NCI-H1105 treated with DMSO at 0.1 percent for 48 hours (cell line): ENCODE measurements at regions not wholly inside any gene's neighbourhood (a gene's known extent, or its start where the extent isn't known, plus 50 kb on each side); places are given as distances from the start of the nearest gene placed in this dataset.
"Not testable (repeated sequence)": the region's sequence is repeated elsewhere in the genome, so short reads cannot be mapped to it uniquely, and the experiment has no call there.

ENCODE experiments used
- DNase-seq: peaks from one replicate; lab custom pipeline; 2025; lab: John Stamatoyannopoulos, UW

DNA sequence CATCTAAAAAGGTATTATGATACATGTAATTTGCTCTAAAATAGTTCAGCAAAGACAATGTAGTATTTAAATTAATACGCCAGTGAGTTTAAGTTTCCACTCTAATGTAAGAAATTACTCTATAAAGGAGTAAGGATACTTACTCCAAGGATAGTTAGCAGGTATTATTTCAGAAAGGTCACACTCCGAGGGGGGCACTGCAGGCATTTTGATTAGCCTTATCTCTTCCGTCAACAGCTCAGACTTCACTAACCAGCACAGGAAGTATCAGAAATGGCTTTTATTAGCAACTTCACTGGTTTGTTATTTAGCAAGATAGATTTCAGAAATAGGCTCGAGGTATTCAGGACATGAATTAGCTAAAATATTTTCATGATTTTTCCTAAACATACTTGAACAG is 127.0 kb downstream of the COX18 start:
- DNase-seq: no peak

DNA sequence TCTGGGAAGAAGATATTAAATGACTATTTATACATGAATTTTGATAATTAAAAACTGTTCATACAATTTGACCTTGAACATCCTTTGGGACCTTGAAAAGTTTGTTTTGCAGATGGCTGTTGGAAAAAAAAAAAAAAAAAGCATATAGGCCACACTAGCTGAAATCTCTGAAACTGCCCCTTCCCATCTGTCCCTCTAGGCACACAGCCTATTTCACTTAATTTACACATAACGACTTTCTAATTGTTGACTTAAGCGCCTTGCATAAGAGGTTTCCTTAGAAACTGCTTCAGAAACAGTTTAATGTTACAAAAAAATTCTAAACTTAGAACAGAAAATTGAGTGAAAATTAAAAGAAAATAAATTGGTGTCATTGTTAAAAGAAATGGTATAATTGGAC is 131.0 kb downstream of the COX18 start:
- peak; percentile 43 for DNase-seq

DNA sequence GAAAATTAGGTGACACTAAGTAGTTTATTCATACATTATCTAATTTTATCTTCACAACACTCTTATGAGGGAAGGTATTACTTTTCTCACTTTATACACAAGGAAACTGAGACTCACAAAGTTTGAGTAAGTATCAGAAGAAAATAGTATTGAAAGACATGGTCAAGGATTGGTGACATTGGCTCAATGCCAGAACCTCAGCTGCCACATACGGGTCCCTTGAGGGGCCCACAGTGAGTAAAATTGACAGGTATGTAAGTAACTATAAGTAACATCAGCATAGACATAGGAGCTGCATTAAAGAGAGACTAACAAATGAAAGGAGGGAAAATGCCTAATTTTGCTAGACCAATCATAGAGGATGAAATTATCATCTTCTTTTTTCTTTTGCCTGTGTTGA is 134.1 kb downstream of the COX18 start:
- no peak for DNase-seq

DNA sequence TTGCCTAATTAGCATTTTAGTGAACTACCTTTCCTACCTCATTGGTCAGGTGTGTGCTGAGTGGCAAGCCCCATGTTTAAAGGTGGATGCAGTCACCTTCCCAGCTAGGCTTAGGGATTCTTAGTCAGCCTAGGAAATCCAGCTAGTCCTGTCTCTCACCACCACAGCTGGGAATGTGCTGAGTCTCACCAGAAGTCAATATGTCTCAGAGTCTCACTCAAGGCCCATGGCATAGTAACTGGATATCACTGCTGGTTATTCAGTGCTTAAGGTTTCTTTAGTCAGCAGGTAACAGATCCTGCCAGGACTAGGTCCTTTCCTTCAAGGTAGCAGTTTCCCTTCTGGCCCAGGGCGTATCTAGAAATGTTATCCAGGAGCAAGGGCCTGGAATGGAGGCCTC is 136.5 kb downstream of the COX18 start:
- DNase-seq: no peak

DNA sequence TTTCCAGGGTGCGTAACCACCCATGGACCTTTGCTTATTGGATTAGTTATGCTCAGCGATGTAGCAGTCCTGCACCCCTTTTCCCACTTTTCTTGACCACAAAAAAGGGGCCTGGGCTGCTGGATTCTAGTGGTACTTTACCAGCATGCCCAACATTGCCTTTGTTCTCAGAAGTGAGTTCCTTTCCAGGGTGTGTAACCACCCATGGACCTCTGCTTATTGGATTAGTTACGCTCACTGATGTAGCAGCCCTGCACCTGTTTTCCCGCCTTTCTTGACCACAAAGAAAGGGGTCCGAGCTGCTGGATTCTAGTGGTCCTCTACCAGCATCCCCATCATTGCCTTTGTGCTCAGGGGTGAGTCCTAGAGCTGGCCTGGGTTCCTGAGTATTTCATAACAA is 138.2 kb downstream of the COX18 start:
- no peak for DNase-seq

DNA sequence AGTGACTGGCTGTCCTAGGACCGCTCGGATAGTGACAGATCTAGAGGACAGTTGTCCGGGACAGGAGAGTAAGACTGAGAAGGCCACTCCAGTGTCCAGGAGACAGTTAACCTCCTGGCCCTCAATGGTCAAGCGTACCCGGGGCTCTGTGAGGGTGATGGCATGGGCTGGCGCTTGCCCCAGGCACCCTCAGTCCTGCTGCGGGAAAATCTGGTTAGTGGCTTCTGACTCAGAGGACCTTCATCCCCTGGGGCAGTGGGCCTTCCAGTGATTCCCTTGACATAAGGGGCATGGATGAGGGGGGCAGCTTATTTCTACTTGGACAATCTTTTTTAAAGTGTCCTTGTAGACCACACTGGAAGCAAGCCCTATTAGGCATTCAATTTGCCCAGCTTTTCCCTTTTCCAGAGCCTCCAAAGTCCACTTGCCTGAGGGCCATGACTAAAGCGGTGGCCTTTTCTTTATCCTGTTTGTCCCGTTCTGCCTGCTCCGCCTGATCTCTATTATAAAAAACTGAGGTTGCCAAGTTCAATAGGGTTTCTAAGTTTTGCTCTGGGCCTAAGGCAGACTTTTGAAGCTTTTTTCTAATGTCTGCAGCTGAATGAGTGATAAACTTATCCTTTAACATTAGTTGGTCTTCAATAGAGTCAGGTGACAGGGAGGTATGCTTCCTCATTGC is 139.8 kb downstream of the COX18 start:
- DNase-seq: not testable (repeated sequence)

DNA sequence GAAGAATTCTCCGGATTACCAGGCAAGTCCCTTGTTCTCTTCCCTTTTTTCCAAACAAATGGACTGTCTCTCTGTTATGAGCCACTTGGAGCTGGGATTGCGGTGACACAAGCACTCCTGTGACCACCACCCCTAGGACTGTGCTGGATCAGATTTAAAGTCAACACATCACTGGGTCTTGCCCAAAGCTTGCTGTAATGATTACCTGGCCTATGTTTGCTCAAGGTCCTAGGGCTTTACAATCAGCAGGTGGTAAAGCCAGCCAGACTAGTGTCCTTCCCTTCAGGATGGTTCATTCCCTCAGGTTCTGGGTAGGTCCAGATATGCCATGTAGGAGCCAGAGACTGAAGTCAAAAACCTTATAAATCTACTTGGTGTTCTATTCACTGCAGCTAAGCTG is 144.7 kb downstream of the COX18 start:
- no peak for DNase-seq

DNA sequence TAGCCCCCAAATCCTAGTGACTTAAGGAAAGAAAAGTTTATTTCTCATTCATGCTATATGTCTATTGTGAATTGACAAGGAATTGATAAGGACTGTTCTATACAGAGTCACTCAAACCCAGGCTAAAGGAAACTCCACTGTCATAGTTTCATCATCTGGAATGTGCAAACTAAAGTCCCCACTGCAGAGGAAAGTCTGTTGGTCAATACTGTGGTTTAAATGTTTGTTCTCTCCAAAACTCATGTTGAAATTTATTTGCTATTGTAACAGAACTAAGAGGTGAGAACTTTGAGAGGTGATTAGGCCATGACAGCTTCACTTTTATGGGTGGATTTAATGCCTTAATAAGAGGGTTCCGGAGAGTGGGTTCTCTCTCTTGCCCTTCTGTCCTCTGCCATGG is 149.6 kb downstream of the COX18 start:
- DNase-seq: no peak

DNA sequence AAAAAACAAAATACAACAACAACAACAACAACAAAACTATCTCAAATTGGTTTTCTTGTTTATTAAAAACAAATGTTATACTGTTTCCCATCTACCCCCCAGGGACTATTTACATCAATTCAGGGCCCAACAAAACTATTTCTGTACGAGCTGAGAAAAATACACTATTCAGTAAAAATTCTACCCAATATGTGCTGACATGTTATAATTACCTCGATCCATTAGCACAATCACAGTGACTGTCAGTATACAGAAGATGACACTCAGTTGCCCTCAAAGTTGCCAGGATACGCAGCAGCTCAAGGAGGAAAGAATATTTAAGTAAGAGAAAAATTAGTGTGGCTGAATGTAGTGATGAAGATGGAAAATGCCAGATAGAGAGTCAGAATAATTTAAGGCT is 150.1 kb downstream of the COX18 start:
- DNase-seq: no peak

DNA sequence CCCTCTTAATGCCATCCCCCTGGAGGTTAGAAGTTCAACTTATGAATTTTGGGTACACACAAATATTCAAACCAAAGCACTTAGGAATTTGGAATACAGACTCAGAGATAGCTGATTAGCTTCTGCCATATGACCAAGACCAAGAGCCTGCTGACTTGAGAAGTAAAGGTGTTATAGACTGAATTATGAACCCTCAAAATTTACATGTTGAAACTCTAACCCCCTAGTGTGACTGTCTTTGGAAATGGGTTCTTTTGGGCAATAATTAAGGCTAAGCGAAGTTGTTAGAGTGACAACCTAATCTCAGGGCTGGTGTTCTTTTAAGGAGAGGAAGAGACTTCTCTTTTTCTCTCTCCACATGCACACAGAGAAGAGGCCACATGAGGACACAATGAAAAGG is 151.2 kb downstream of the COX18 start:
- DNase-seq: no peak

DNA sequence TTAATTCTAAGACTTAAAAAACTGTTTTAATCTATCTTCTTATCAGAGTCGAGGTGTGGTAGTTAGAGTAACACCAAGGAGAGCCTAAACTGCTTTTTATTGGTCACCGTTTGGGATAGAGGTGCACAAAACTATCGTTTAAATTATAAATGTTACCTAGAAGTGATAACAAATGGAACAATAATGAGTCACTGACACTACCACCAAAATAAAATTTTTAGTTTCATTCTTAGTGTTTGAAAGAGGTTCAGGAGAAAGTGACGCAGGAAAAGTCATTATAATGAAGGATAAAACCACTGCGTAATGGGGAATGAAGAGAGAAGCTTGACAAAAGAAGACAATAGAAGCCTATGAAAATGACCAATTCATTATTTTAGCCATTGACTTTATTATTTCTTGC is 158.2 kb downstream of the COX18 start:
- DNase-seq: no peak

DNA sequence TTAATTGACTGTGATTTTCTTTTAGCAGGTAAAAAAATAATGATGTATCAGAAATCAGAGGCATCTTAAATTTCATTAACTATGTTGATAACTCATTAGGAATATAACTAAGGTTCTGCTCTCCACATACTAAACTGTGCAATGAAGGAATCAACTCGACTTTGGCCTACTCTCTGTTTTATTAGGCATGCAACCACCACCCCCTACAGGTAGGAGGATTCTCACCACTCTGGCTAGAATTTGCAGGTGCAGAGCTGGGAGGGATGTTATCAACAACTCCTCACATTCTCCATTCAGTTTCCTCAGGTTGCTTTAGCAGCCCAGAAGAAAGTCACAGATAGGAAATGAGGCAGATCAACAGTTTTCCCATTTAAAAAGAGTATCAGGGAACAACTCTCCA is 160.1 kb downstream of the COX18 start:
- no peak for DNase-seq

DNA sequence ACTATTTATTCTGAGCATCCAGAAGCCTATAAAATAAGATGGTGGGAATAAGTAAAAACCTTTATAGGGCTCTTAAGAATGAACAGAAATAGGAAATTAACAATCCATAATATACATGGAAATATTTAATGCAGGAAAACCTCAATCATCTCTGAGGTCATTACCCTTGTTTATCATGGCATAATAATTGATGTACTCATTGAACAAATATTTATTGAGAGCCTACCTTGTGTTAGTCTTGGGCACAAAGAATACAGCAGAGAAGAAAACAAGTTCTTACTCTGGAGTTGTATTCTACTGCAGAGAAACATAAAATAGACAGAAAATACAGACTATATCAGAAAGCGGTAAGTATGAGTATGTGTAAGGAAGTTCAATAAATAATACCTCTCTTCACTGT is 167.2 kb downstream of the COX18 start:
- DNase-seq: no peak

DNA sequence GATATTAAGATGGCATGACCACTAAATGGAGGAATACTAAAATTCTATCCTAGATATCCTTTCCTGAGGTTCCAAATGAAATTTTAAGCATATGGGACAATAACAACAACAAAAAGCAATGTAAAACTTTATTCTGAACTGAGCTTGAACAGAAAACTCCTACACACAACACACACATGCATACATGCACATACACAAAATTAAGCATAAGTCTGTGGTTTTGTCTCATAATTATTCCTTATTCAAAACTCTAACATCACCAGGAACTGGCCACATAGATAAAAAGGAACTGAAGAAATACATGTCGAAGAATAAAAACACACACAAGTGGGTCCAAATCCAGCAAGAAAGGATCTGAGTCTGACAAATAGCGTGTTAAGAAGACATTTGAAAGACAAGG is 168.0 kb downstream of the COX18 start:
- no peak for DNase-seq

DNA sequence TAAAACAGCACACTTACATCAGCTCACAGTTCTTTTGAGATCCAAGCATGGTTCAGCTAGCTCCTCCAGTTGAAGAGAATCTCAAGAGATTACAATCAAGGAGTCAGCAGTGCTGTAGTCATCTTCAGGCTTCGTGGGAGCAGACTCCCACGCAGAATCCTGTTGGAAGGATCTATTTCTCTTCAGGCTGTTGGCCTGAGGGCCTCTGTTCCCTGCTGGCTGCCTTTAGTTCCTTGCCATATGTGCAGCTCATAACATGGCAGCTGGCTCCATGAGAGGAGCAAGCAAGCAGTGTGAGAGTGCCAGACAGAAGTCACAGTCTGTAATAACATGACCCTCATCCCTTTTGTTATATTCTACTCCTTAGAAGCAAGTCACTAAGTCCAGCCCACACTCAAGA is 168.6 kb downstream of the COX18 start:
- no peak for DNase-seq

DNA sequence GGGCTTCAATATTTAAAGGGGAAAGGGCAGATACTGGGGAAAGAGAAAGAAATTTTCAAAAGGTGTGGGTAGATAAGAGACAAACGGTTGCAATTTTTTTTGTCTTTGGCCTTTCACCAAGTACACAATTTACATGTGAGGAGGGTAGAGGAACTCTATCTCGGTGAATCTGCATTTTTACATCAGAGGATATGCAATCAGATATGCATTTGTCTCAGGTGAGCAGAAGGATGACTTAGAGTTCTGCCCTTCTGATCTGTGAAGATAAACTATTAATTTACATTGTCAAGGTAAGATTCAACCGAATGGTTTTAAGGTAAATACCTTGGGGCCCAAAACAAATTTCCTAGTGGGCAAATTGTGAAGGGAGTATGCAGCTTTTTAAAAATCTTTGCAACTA is 169.9 kb downstream of the COX18 start:
- DNase-seq: no peak

DNA sequence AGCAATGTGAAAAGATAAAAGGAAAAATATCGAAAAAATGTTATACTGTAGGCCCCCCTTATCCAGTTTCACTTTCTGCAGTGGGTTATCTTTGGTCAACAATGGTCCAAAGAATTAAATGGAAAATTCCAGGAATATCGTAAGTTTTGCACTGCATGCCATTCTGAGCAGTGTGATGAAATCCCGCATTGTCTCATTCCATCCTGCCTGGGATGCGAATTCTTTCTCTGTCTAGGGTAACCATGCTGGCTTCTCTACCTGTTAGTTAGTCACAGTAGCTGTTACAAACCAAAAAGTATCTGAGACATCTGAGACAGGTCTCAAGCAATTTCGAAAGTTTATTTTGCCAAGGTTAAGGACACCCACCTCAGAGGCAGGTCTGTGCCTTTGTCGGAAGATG is 170.3 kb downstream of the COX18 start:
- no peak for DNase-seq

DNA sequence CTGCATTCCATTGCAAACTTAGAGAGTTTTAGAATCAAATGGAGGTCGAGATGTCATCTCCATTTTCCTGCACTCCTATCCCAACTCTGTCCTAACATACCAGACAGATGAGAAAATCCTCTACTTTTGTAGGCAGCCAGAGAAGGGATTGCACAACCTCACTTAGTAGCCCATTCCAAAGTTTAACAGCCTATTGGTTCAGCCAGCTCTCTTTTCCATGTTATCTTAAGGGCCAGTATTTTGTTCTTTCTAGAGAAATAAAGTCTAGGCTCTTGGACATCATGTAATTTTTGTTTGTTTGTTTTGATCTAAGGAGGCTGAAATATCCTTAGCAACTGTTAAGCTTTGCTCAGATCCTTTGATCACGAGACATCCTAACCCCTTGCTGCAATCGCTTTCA is 173.0 kb downstream of the COX18 start:
- no peak for DNase-seq

DNA sequence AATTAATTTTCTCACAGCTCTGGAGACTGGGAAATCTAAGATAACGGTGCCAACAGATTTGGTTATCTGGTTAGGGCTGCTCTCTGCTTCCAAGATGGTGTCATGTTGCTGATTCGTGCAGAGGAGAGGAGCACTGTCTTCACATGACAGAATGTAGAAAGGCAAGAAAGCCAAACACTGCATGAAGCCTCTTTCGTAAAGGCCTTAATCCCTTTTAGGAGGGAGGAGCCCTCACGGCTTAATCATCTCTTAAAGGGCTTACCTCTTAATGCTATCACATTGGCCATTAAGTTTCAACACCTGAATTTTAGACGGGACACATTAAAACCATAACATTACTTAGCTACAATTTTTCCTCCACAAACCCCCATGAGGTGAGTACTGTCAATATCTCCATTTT is 174.1 kb downstream of the COX18 start:
- DNase-seq: no peak

DNA sequence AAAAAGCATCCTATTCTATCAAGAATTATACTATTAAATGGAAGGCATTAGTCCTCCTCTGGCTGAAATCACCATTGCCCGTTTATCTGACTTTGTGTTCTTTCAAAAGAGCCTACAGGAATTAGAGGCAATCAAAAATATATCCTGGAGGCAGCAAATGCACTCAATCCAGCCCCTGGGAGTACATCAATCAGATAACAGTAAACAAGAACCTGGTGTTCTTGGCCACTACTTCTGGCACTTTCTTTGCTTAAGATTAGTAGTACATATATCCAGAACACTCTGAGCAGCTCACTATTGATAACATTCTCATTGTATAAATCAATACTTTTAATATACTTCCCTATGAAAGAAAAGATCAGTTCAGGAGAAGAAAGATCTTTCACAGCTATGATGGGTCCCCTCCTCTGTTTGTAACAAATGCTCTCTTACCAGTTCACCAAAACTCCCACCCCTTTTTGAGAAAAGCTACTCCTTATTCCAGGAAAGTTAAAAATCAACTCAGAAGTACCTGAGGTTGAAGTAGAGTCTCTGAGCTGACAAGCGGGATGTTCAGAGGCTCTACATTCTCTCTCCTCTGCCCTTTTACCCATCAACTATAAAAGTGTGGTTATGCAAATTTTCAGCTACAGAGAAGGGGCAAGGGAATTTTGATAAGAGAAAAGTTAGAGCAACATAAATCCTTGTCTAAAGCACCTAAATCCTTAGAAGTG is 176.0 kb downstream of the COX18 start:
- no peak for DNase-seq

DNA sequence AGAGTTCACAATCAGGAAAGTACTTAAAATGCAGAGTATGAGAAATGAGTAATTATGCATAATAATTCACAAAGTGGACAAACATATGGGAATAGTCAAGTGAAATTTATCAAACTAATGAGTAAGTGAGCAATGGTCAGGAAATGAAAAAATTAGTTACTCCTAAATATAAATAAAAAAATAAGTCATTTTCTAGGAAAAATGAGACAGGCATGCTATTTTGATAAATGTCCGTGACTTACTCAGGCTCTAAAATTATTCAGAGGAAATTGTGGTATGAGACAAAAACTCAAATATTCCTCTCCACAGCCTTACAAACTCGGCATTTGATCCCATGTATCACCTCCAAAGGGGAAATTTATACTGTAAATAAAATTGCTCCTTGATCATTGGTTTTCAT is 181.2 kb downstream of the COX18 start:
- DNase-seq: no peak

DNA sequence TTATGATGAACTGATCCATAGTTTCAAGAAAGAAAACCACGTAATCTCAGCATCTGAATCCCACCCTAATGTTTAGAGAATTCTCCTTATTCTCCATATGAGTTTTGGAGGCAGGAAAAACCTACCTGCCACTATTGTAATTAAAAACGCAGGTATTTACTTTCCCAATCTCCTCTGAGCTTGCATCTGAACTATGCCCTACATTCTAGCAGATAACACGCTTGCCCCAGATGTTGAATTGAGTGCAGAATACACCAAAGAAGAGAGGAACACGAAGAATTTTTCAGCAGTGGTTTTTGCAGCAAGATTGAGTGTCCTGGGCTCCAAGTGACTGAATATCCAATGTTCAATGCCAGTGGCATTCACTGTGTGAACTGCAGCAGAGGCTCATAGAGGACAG is 182.4 kb downstream of the COX18 start:
- no peak for DNase-seq

DNA sequence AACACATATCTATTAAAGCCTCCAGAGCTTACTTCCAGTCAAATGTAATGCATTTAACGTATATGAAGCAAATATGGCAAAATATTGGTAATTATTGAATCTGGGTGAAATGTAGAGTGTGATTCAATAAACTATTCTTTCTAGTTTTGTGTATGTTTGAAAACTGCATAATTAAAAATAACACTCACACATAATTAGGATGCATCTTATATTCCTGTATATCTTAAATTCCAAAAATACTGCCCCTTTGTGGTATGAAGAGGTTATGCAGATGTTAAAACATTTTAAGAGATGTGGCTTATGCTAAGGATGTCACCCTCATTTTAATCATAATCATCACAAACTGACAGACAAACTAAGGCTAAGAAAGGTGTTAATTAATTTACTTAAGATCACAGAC is 182.9 kb downstream of the COX18 start:
- DNase-seq: no peak

DNA sequence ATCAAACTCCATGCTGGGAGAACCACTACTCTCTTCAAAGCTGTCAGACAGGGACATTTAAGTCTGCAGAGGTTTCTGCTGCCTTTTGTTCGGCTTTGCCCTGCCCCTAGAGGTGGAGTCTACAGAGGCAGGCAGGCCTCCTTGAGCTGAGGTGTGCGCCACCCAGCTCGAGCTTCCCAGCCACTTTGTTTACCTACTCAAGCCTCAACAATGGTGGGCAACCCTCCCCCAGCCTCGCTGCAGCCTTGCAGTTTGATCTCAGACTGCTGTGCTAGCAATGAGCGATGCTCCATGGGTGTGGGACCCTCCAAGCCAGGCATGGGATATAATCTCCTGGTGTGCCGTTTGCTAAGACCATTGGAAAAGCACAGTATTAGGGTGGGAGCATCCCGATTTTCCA is 185.3 kb downstream of the COX18 start:
- DNase-seq: not testable (repeated sequence)
